ENCODE measurements at regions not wholly inside any gene's neighbourhood (a gene's known extent, or its start where the extent isn't known, plus 50 kb on each side); places are given as distances from the start of the nearest gene placed in this dataset.

- DNase-seq (ENCODE audit: low read depth): no peak
Measured at GRCh38 chr5:86875539-86875938, 257.8 kb downstream of the COX7C start.

DNA sequence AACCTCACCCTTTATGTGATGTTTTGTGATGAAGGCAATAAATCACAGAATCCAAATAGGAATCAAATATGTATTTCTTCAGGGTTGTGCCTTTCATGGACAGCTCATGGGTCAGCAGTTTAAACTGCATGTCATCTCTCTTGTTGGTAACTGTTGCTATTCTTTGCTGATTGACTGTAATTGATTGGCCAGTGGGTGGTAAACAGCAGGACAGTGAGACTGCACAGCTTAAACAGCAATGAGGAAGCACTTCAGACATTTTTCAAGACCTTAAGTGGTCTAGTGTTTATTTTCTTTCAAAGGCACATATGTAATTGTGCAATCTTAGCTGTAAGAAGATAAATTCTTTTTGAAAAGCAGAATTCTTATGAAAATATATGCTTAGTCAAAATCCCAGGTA, 260.5 kb downstream of the COX7C start:
- no peak for DNase-seq (ENCODE audit: low read depth)

- no peak for DNase-seq (ENCODE audit: low read depth)
Measured at GRCh38 chr5:86879086-86879485, 261.3 kb downstream of the COX7C start.

DNA sequence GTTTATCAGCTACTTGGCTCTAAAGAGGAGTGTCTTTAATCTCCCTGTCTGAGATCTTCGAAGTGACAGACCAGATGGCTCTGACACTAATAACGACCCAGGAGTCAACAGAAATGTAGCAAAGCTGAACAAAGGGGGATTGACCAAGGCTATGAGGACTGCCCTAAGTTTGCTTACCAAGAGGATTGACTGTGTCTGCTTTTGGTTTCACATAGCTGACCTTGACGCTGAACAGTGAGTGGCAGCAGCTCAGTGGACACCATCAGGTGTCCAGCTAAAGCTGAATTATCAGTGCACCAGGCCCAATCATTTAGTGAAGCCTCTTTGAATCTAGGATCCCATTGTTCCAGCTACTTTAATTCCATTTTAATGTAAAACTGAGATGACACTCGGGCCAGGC, 262.6 kb downstream of the COX7C start:
- DNase-seq (ENCODE audit: low read depth): no peak

DNA sequence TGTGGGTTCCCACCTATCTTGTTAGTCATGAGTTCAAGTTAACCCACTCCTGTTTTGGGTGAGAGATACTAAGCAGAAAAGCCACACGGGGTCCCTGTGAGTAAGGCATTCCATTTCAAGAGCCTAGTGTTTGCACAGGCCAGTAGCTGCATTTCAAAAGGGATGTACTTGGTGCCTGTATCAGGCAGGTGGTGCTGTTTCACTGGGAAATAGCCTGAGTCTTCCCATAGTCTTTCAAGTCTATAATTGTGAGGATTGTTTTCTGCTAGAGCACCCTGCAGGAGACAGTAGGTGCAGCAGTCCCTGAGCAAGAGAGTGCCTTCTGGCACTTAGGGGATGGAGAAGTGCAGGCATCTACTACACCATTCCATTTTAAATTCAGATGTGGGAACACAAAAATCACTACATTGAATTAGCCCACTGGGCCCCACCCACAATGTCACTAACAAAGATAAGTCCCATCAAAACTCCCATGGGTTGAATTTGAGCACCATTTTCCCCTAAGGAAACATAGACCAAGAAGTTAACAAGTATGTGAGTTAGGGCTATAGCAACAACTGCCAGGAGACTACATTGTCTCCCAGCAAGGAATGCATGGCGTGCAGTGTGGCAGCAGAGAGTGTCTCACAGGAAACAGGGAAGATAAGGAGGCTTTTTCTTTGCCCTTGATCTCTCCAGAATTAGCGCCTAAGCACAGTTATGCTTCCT, 263.2 kb downstream of the COX7C start:
- DNase-seq (ENCODE audit: low read depth): peak; percentile 74

GRCh38 chr5:86881493-86882090, 263.9 kb downstream of the COX7C start:
- DNase-seq (ENCODE audit: low read depth): no peak

- no peak for DNase-seq (ENCODE audit: low read depth)
Measured at GRCh38 chr5:86884608-86885007, 266.9 kb downstream of the COX7C start.

DNA sequence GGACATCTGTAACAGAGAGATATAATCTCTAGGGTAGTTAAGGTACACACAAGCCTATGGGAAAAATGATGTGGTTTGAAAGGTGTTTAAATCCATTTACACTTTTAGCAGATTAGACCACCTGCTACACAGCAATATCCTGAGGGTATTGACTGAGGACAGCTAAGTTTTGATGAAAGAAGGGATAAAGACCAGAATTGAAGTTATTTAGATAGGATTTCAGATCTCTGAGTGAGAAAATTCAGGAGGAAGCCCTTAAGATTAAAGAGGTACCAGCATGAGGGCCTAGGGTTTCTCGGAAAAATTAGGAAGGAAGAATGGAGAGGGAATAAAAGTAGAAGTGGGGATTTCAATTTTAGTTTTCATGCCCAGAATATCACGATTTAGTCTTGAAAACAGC, 267.3 kb downstream of the COX7C start:
- no peak for DNase-seq (ENCODE audit: low read depth)

- no peak for DNase-seq (ENCODE audit: low read depth)
Measured at GRCh38 chr5:86885489-86886230, 267.9 kb downstream of the COX7C start.

DNA sequence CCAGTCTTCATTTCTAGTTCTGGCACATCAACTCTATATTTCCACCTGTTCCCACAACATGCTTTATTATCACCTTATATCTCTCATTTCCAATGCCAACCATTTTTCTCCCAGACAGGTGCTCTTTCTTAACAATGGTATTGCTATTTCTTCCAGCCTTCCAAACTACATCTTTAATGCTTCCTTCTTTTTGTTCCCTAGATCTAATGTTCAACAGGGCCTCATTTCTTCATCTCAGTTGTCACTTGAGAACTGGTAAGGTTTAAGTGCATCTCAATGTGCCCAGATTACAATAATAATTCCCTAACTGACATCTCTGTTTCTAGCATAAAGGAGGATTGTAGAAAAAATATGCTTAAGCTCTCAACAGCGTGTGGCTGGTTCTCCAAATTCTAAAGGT, 272.6 kb downstream of the COX7C start:
- DNase-seq (ENCODE audit: low read depth): no peak

- DNase-seq (ENCODE audit: low read depth): no peak
Measured at GRCh38 chr5:86894056-86894455, 276.3 kb downstream of the COX7C start.

GRCh38 chr5:86896916-86897315, 279.2 kb downstream of the COX7C start:
- no peak for DNase-seq (ENCODE audit: low read depth)

DNA sequence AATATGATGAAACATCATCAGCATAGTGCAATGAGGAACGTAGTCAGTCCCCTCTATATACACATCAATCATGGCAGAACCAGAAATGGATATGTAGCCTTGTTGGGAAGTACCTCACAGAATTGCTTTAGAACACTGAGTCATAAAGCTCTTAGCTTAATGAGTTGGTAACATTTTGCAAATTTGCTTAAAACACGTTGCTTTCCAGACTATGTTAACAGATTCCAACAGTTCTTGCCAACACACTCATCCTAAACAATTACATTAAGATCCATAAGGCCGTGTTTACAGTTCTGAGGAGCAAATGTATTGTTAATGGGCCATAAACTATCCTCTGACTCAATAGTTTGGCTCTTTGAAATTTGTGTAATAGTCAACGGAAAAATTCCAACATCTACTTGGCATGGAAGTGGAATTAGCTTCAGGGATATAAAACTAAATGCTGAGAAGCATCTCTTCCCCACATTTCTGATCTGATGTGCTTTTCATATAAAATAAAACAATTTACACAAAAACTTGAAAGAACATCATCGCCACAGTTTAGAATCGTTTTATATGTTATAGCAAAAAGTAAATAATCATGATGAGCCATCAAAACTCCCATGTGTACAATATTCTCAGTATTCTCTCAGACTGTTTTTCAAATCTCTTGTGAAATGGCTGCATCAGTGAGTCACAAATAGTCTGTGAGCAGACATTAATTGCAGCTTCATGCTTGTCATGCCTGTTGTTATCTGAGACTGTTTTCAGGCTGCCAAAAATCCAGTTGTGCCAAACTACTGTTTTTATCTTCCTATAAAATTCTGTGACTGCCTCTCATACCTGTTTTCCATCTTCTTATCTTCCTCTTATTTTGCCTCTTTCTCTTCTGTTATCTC, 291.9 kb downstream of the COX7C start:
- DNase-seq (ENCODE audit: low read depth): peak; percentile 23

DNA sequence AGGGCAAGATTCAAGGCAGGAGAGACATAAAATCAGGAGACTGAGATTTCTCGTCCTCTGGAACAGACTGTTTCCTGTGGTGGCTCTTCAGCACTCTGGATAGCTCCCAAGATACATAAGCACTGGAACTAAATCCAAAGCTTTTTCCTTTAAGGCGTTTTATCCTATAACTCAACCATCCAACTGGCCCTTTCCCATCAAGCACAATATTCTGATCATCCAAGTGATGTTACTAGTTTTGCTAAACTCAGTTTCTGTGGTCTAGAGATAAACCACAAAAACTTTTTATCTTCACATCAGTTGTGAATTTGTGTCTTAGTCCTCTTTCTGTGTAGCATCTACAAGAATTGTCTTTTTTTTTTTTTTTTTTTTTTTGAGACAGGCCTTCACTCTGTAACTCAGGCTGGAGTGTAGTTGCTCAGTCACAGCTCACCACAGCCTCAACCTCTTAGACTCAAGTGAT, 299.4 kb downstream of the COX7C start:
- DNase-seq (ENCODE audit: low read depth): peak; percentile 48

- no peak for DNase-seq (ENCODE audit: low read depth)
Measured at GRCh38 chr5:86918246-86918645, 300.5 kb downstream of the COX7C start.

DNA sequence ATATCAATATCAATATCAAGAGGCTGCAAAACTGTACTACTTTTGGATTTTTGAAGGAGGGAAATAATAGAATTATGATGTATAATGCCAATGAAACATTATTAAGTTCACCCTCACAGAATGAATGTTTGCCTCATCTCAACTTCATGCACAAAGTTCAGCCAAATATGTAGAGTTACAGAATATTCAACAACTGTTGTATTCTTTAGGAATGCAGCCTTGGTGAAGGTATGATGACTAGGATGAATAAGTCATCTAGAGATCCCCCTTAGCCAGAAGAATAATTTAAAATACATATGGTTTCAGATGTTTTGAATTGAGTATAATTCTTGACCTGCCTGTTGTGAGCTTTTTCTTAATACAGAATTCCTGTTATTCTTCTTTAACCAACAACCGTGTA, 308.3 kb downstream of the COX7C start:
- no peak for DNase-seq (ENCODE audit: low read depth)

DNA sequence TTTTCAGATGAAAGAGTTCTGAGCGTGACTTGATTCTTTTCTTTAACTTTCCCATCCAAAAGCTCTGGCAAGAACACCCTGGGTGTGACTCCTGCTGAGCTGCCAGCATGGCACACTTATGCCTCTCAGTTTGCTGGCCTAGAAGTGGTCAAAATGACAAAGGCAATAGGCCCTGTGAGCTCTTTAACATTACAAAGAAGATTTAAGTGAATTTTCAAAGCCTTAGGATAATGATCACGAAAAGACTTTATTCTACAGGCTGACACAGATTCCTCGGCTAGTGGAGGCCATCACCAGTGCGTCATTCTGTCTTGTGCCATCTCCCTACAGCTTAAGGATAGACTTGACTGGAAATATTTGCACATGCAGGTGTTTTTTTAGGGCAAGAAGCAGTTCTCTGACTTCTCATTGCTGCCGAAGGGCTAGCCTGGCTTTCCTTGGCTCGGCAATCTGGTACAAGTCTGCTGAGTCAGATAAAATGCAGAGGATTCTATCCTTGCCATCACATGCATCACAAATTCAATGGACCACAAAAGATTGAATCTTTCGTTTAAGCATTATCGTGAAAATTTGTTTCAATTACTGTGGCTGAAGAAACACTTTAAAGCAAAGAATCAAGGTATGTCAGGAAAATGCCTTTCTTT, 311.5 kb downstream of the COX7C start:
- DNase-seq (ENCODE audit: low read depth): no peak

- DNase-seq (ENCODE audit: low read depth): no peak
Measured at GRCh38 chr5:86951761-86952160, 315.9 kb upstream of the RASA1 start.

- no peak for DNase-seq (ENCODE audit: low read depth)
Measured at GRCh38 chr5:86964889-86965288, 302.8 kb upstream of the RASA1 start.

DNA sequence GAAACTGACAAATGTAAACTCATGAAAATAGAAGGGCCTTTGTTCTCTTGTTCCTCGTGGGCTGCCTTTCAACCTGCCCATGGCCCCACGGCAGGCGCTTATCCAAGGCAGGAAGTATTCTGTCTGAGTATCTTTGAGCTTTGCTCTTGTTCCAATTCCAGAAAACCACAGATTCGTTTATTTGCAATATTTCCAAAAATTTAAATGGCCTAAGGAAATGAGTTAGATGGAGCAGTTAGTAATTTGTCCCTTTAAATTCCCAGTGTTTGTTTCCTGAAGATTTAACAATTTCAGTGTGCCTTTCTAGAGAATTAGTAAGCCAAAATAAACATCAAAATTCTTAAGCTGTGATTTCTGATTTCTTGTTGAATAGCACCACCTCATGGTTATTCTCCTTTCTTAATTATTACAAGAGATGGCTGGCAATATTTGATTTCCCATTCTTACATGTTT, 299.4 kb upstream of the RASA1 start:
- DNase-seq (ENCODE audit: low read depth): peak; percentile 47

- DNase-seq (ENCODE audit: low read depth): no peak
Measured at GRCh38 chr5:86970361-86970760, 297.3 kb upstream of the RASA1 start.
